H4 (cell line): ENCODE measurements at regions not wholly inside any gene's neighbourhood (a gene's known extent, or its start where the extent isn't known, plus 50 kb on each side); places are given as distances from the start of the nearest gene placed in this dataset.
"Not testable (repeated sequence)": the region's sequence is repeated elsewhere in the genome, so short reads cannot be mapped to it uniquely, and the experiment has no call there.

ENCODE experiments used
- DNase-seq: peaks from one replicate; pipeline ENCODE4 v3.0.0-alpha.2; 2015; ENCODE audit warnings: low spot score

GRCh38 chrX:127782904-127783303, 269.3 kb downstream of the ACTRT1 start:
- DNase-seq: no peak

GRCh38 chrX:127764674-127765073, 287.5 kb downstream of the ACTRT1 start:
- DNase-seq: no peak

GRCh38 chrX:127762663-127763062, 289.5 kb downstream of the ACTRT1 start:
- no peak for DNase-seq

GRCh38 chrX:127732709-127733108, 319.5 kb downstream of the ACTRT1 start:
- DNase-seq: no peak

- no peak for DNase-seq
These were observed 326.0 kb downstream of the ACTRT1 start for GRCh38 chrX:127726227-127726626.

- DNase-seq: peak; percentile 11
These were observed 344.0 kb downstream of the ACTRT1 start for GRCh38 chrX:127708155-127708554.

- no peak for DNase-seq
These were observed 349.7 kb downstream of the ACTRT1 start for GRCh38 chrX:127702527-127702926.

- DNase-seq: not testable (repeated sequence)
These were observed 389.3 kb downstream of the ACTRT1 start for GRCh38 chrX:127662942-127663341.

GRCh38 chrX:127649011-127649410, 403.2 kb downstream of the ACTRT1 start:
- no peak for DNase-seq

- DNase-seq: no peak
These were observed 430.4 kb downstream of the ACTRT1 start for GRCh38 chrX:127621780-127622179.

GRCh38 chrX:127606590-127606989, 445.6 kb downstream of the ACTRT1 start:
- no peak for DNase-seq

GRCh38 chrX:127596882-127597281, 455.3 kb downstream of the ACTRT1 start:
- DNase-seq: no peak

GRCh38 chrX:127578395-127578794, 473.8 kb downstream of the ACTRT1 start:
- DNase-seq: no peak

GRCh38 chrX:127577884-127578283, 474.3 kb downstream of the ACTRT1 start:
- no peak for DNase-seq

- DNase-seq: no peak
These were observed 477.4 kb downstream of the ACTRT1 start for GRCh38 chrX:127574829-127575228.

GRCh38 chrX:127572471-127572870, 479.7 kb downstream of the ACTRT1 start:
- no peak for DNase-seq

- no peak for DNase-seq
These were observed 480.4 kb downstream of the ACTRT1 start for GRCh38 chrX:127571834-127572233.

- no peak for DNase-seq
These were observed 481.9 kb downstream of the ACTRT1 start for GRCh38 chrX:127570276-127570675.

GRCh38 chrX:127568691-127569090, 483.5 kb downstream of the ACTRT1 start:
- no peak for DNase-seq

- no peak for DNase-seq
These were observed 493.4 kb downstream of the ACTRT1 start for GRCh38 chrX:127558811-127559210.

- DNase-seq: no peak
These were observed 499.6 kb downstream of the ACTRT1 start for GRCh38 chrX:127552571-127552970.

GRCh38 chrX:127519323-127519722, 532.9 kb downstream of the ACTRT1 start:
- DNase-seq: no peak

GRCh38 chrX:127490000-127490399, 562.2 kb downstream of the ACTRT1 start:
- DNase-seq: no peak

GRCh38 chrX:127466211-127466610, 586.0 kb downstream of the ACTRT1 start:
- DNase-seq: no peak

GRCh38 chrX:127459790-127460189, 592.4 kb downstream of the ACTRT1 start:
- no peak for DNase-seq
